HG02973 (cell line): ENCODE measurements at regions not wholly inside any gene's neighbourhood (a gene's known extent, or its start where the extent isn't known, plus 50 kb on each side); places are given as distances from the start of the nearest gene placed in this dataset.
"Not testable (repeated sequence)": the region's sequence is repeated elsewhere in the genome, so short reads cannot be mapped to it uniquely, and the experiment has no call there.

Source experiments
- ATAC-seq: cut with Tn5 transposase; IDR thresholded peaks from one replicate; pipeline ENCODE4 v1.9.1; 2021; ENCODE audit warnings: moderate library complexity; ENCODE audit not compliant: unreplicated experiment

DNA sequence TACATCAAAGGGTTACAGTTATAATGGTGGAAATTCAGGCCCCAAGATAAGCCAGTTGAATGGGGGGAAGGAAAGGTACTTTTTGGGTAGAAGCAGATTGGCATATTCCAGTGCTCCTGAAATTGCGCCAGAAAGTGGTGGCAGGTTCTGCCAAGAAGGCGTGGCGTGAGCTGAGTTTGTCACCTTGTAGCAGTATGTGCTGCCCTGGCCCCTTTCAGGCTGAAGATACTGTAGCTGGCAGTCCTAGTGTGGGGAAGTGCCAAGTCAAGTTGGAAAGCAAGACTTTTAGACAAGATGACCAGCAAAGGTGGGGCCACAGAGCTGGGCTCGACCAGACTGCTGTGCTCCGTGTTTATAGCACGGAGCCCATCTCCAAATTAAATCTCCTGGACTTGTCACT, 133.6 kb upstream of the GLRA1 start:
- ATAC-seq: no peak

DNA sequence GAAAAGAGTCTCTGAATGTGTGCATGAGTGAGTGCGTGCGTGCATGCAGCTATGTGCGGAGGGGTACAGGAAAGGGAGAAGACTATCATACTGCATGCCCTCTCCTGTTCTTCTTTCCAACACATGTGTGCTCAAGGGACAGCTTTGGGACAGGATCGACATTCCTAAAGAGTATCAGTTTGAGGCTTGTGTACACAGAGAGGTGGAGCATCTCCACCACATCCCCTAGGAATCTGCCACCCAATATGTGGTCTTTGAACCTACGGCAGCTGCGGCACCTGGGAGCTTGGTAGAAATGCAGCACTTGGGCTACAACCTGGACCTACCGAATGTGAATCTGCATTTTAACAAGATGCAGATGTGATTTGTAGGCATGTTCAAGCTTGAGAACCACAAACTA, 132.3 kb upstream of the GLRA1 start:
- ATAC-seq: no peak

- ATAC-seq: no peak
These were observed 127.8 kb upstream of the GLRA1 start for GRCh38 chr5:152052470-152052869.

- no peak for ATAC-seq
These were observed 127.1 kb upstream of the GLRA1 start for GRCh38 chr5:152051499-152052454.

- no peak for ATAC-seq
These were observed 121.7 kb upstream of the GLRA1 start for GRCh38 chr5:152046361-152046760.

DNA sequence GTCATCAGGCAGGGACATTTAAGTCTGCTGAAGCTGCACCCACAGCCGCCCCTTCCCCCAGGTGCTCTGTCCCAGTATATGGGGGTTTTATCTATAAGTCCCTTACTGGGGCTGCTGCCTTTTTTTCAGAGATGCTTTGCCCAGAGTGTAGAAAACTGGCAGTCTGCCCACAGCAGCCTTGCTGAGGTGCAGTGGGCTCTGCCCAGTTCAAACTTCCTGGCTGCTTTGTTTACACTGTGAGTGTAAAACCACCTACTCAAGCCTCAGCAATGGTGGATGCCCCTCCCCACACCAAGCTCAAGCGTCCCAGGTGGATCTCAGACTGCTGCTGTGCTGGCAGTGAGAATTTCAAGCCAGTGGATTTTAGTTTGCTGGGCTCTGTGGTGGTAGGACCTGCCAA, 114.2 kb upstream of the GLRA1 start:
- ATAC-seq: not testable (repeated sequence)

- ATAC-seq: not testable (repeated sequence)
These were observed 101.8 kb upstream of the GLRA1 start for GRCh38 chr5:152026328-152027024.

- no peak for ATAC-seq
These were observed 91.8 kb upstream of the GLRA1 start for GRCh38 chr5:152016421-152016820.

DNA sequence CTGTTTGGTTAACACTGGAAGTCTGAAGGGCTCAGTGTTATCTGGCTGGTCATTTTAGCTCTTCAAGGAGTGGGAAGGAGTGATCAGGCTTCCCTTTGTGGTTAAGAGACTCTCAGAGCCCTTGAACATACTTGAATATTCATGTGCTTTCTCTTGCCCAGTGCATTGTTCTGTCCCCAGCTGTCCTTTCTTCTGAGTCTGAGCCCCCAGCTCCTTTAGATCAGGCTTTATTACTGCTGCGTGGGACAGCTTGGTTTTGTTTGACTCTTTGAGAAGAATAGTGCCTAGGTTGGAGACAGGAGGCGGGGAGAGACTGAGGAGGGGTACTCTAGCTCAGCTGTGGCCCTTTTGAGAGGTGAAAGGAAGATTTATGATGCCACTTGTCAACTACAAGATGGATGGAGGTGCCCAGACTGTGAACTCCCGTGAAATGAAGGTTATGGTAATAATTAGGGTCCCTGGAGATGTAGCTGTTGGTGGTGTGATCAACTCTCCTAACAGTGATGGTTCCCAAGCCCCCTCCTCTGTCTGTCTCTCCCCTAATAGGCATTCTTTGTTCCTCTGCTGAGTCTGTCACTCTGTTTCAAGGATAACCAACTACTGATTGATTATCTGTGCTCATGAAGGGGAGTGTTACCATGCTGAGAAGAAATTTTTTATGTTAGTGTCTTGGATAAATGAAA, 83.1 kb upstream of the GLRA1 start:
- ATAC-seq: no peak

GRCh38 chr5:152004095-152004494, 79.4 kb upstream of the GLRA1 start:
- ATAC-seq: no peak
